ENCODE measurements at regions not wholly inside any gene's neighbourhood (a gene's known extent, or its start where the extent isn't known, plus 50 kb on each side); places are given as distances from the start of the nearest gene placed in this dataset.

GRCh38 chr4:123299212-123299691, 97.3 kb upstream of the SPRY1 start:
- Histone ChIP-seq H3K27me3 (ENCODE audit: control insufficient read depth, low read length) (no peaks in the 10 kb centered on the region), H3K27ac (ENCODE audit: low read depth, low read length) (no peak overlapping the region), H3K36me3 (ENCODE audit: control insufficient read depth, low read length) (no peaks in the 10 kb centered on the region), H3K4me3 (ENCODE audit: low read length) (no peak overlapping the region), H3F3A (ENCODE audit: control insufficient read depth, insufficient read depth) (no peaks in the 10 kb centered on the region), H3K79me2 (ENCODE audit: control insufficient read depth, low read length) (no peaks in the 10 kb centered on the region), H3K9me2 (replicated peaks; ENCODE audit: control insufficient read depth, low read length) (no peaks in the 10 kb centered on the region), H3K9me3 (ENCODE audit: control insufficient read depth, insufficient read depth, low read length) (no peaks in the 10 kb centered on the region), H3K4me1 (ENCODE audit: control insufficient read depth, low read length) (no peaks in the 10 kb centered on the region), H4K20me1 (ENCODE audit: control insufficient read depth, insufficient read depth, low read depth, low read length) (no peaks in the 10 kb centered on the region), H3K4me2 (ENCODE audit: low read length) (no peak overlapping the region)
- TF ChIP-seq, protein P1, sequence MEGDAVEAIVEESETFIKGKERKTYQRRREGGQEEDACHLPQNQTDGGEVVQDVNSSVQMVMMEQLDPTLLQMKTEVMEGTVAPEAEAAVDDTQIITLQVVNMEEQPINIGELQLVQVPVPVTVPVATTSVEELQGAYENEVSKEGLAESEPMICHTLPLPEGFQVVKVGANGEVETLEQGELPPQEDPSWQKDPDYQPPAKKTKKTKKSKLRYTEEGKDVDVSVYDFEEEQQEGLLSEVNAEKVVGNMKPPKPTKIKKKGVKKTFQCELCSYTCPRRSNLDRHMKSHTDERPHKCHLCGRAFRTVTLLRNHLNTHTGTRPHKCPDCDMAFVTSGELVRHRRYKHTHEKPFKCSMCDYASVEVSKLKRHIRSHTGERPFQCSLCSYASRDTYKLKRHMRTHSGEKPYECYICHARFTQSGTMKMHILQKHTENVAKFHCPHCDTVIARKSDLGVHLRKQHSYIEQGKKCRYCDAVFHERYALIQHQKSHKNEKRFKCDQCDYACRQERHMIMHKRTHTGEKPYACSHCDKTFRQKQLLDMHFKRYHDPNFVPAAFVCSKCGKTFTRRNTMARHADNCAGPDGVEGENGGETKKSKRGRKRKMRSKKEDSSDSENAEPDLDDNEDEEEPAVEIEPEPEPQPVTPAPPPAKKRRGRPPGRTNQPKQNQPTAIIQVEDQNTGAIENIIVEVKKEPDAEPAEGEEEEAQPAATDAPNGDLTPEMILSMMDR (IDR thresholded peaks at IDR 0.05; ENCODE audit: low read depth, low read length, poor library complexity, severe bottlenecking), result no peak
- TF ChIP-seq EZH2phosphoT487 (IDR thresholded peaks at IDR 0.05; ENCODE audit: borderline replicate concordance, low read length), result no peak

- H3K36me3 ChIP-seq (ENCODE audit: control insufficient read depth, low read length), result no peaks in the 10 kb centered on the region
- H3K4me2 ChIP-seq (ENCODE audit: low read length), result no peak overlapping the region
- no peak overlapping the region for H3K27ac ChIP-seq (ENCODE audit: low read depth, low read length)
- TF ChIP-seq EZH2phosphoT487 (IDR thresholded peaks at IDR 0.05; ENCODE audit: borderline replicate concordance, low read length), result no peak
- no peaks in the 10 kb centered on the region for H3K79me2 ChIP-seq (ENCODE audit: control insufficient read depth, low read length)
- H4K20me1 ChIP-seq (ENCODE audit: control insufficient read depth, insufficient read depth, low read depth, low read length), result no peaks in the 10 kb centered on the region
- H3K9me3 ChIP-seq (ENCODE audit: control insufficient read depth, insufficient read depth, low read length), result no peaks in the 10 kb centered on the region
- H3K27me3 ChIP-seq (ENCODE audit: control insufficient read depth, low read length), result no peaks in the 10 kb centered on the region
- H3F3A ChIP-seq (ENCODE audit: control insufficient read depth, insufficient read depth), result no peaks in the 10 kb centered on the region
- no peaks in the 10 kb centered on the region for H3K4me1 ChIP-seq (ENCODE audit: control insufficient read depth, low read length)
- H3K9me2 ChIP-seq (replicated peaks; ENCODE audit: control insufficient read depth, low read length), result no peaks in the 10 kb centered on the region
- no peak overlapping the region for H3K4me3 ChIP-seq (ENCODE audit: low read length)
Observed at GRCh38 chr4:123300222-123301039, 96.2 kb upstream of the SPRY1 start.

GRCh38 chr4:123301923-123302322, 94.7 kb upstream of the SPRY1 start:
- Histone ChIP-seq H3K36me3 (ENCODE audit: control insufficient read depth, low read length) (no peaks in the 10 kb centered on the region), H4K20me1 (ENCODE audit: control insufficient read depth, insufficient read depth, low read depth, low read length) (no peaks in the 10 kb centered on the region), H3K4me3 (ENCODE audit: low read length) (no peak overlapping the region), H3F3A (ENCODE audit: control insufficient read depth, insufficient read depth) (no peaks in the 10 kb centered on the region), H3K27me3 (ENCODE audit: control insufficient read depth, low read length) (no peaks in the 10 kb centered on the region), H3K4me2 (ENCODE audit: low read length) (no peak overlapping the region), H3K4me1 (ENCODE audit: control insufficient read depth, low read length) (no peaks in the 10 kb centered on the region), H3K9me3 (ENCODE audit: control insufficient read depth, insufficient read depth, low read length) (no peaks in the 10 kb centered on the region), H3K27ac (ENCODE audit: low read depth, low read length) (no peak overlapping the region), H3K9me2 (replicated peaks; ENCODE audit: control insufficient read depth, low read length) (no peaks in the 10 kb centered on the region), H3K79me2 (ENCODE audit: control insufficient read depth, low read length) (no peaks in the 10 kb centered on the region)
- TF ChIP-seq EZH2phosphoT487 (IDR thresholded peaks at IDR 0.05; ENCODE audit: borderline replicate concordance, low read length), result no peak
- TF ChIP-seq, protein P1 (IDR thresholded peaks at IDR 0.05; ENCODE audit: low read depth, low read length, poor library complexity, severe bottlenecking), result no peak
